Neural cell (in vitro differentiated cells): ENCODE measurements at regions not wholly inside any gene's neighbourhood (a gene's known extent, or its start where the extent isn't known, plus 50 kb on each side); places are given as distances from the start of the nearest gene placed in this dataset.

Source experiments
- H2AFZ ChIP-seq: fragments of 200-600, 300-800 bp; sonication (generic), shearing (Covaris generic); 2 replicates; pipeline ENCODE4 v1.6.0; 2014; ENCODE audit warnings: low read depth, mild to moderate bottlenecking, antibody characterized with exemption, low read length, moderate library complexity
- H3F3A ChIP-seq: fragments of 200-600 bp; shearing (Covaris generic); 2 replicates; pipeline ENCODE4 v1.6.1; 2016; ENCODE audit warnings: mild to moderate bottlenecking, moderate library complexity, mixed read lengths, antibody characterized with exemption, low read length; ENCODE audit not compliant: insufficient read depth, poor library complexity, severe bottlenecking
- H3K27ac ChIP-seq: fragments of 200-600, 300-800 bp; sonication (generic), shearing (Covaris generic); 2 replicates; pipeline ENCODE4 v1.5.1; 2014; ENCODE audit warnings: mild to moderate bottlenecking, low read length, moderate library complexity
- H3K27me3 ChIP-seq: fragments of 300-800, 200-600 bp; sonication (generic), shearing (Covaris generic); 2 replicates; pipeline ENCODE4 v1.6.0; 2014; ENCODE audit warnings: mild to moderate bottlenecking, low read depth, low read length, moderate library complexity; ENCODE audit not compliant: insufficient read depth
- H3K36me3 ChIP-seq: fragments of 300-800, 200-600 bp; sonication (generic), shearing (Covaris generic); 2 replicates; pipeline ENCODE4 v1.5.1; 2014; ENCODE audit warnings: mild to moderate bottlenecking, antibody characterized with exemption, low read length, moderate library complexity; ENCODE audit not compliant: insufficient read depth
- H3K4me2 ChIP-seq: fragments of 300-800, 200-600 bp; sonication (generic), shearing (Covaris generic); 2 replicates; pipeline ENCODE4 v1.6.0; 2014; ENCODE audit warnings: mild to moderate bottlenecking, low read length
- H3K4me3 ChIP-seq: fragments of 300-800, 200-600 bp; sonication (generic), shearing (Covaris generic); 2 replicates; pipeline ENCODE4 v1.5.1; 2014; ENCODE audit warnings: mild to moderate bottlenecking, low read length, moderate library complexity
- H3K79me2 ChIP-seq: fragments of 200-600 bp; shearing (Covaris generic); replicated peaks from 2 replicates; pipeline ENCODE4 v1.6.0; 2014; ENCODE audit warnings: mild to moderate bottlenecking, low read length, moderate library complexity; ENCODE audit not compliant: insufficient read depth
- H3K9ac ChIP-seq: fragments of 300-800, 200-600 bp; sonication (generic), shearing (Covaris generic); 2 replicates; pipeline ENCODE4 v1.6.1; 2016; ENCODE audit warnings: mild to moderate bottlenecking, low read length, mixed read lengths
- H3K9me2 ChIP-seq: fragments of 200-600 bp; shearing (Covaris generic); 2 replicates; pipeline ENCODE4 v1.6.1; 2016; ENCODE audit warnings: mild to moderate bottlenecking, low read length, mixed read lengths; ENCODE audit not compliant: insufficient read depth
- H3K9me3 ChIP-seq: fragments of 200-600, 300-800 bp; sonication (generic), shearing (Covaris generic); 2 replicates; pipeline ENCODE4 v1.6.1; 2016; ENCODE audit warnings: mild to moderate bottlenecking, mixed run types, low read length, moderate library complexity, mixed read lengths
- H4K20me1 ChIP-seq: fragments of 200-600 bp; shearing (Covaris generic); 2 replicates; pipeline ENCODE4 v1.6.1; 2016; ENCODE audit warnings: mild to moderate bottlenecking, mixed run types; ENCODE audit not compliant: insufficient read depth
- EP300 ChIP-seq: fragments of 450-650 bp; conservative IDR thresholded peaks from 2 replicates; pipeline ENCODE4 v1.6.1; 2014; ENCODE audit warnings: antibody characterized with exemption, mild to moderate bottlenecking, moderate library complexity; ENCODE audit not compliant: poor library complexity, severe bottlenecking
- EZH2 ChIP-seq: fragments of 200-600, 300-800 bp; shearing (Covaris generic), sonication (generic); IDR thresholded peaks from 2 replicates; pipeline ENCODE4 v1.6.1; 2014; ENCODE audit warnings: antibody characterized with exemption, low read length, borderline replicate concordance, mild to moderate bottlenecking; ENCODE audit not compliant: insufficient read depth, poor library complexity, severe bottlenecking
- MXI1 ChIP-seq: fragments of 450-650 bp; conservative IDR thresholded peaks from 2 replicates; pipeline ENCODE4 v1.6.1; 2014; ENCODE audit warnings: antibody characterized with exemption, mild to moderate bottlenecking; ENCODE audit not compliant: poor library complexity, severe bottlenecking
- POLR2AphosphoS5 ChIP-seq: IDR thresholded peaks from 2 replicates; pipeline ENCODE4 v1.6.1; 2012
- RAD21 ChIP-seq: fragments of 450-650 bp; conservative IDR thresholded peaks from 2 replicates; pipeline ENCODE4 v1.6.1; 2014; ENCODE audit warnings: antibody characterized with exemption, mild to moderate bottlenecking, moderate library complexity
- REST ChIP-seq: IDR thresholded peaks from 2 replicates; pipeline ENCODE4 v1.6.1; 2012; ENCODE audit warnings: borderline replicate concordance
- SMC3 ChIP-seq: fragments of 450-650 bp; conservative IDR thresholded peaks from 2 replicates; pipeline ENCODE4 v1.6.1; 2014; ENCODE audit warnings: antibody characterized with exemption, mild to moderate bottlenecking, moderate library complexity; ENCODE audit not compliant: poor library complexity
- TAF1 ChIP-seq: IDR thresholded peaks from 2 replicates; pipeline ENCODE4 v1.6.1; 2012; ENCODE audit warnings: low read depth
- small RNA-seq, 3 experiments: library from RNA; depleted of rRNA; stranded (forward); fragments of <200 nt; gene quantifications; one replicate each; pipeline ENCODE3, GENCODE V24; 2012
- TF ChIP-seq, protein P1 (sequence below): fragments of 450-650 bp; IDR thresholded peaks from 2 replicates; pipeline ENCODE4 v1.5.1; 2014; ENCODE audit warnings: antibody characterized with exemption, mild to moderate bottlenecking, moderate library complexity; ENCODE audit not compliant: poor library complexity, severe bottlenecking

DNA sequence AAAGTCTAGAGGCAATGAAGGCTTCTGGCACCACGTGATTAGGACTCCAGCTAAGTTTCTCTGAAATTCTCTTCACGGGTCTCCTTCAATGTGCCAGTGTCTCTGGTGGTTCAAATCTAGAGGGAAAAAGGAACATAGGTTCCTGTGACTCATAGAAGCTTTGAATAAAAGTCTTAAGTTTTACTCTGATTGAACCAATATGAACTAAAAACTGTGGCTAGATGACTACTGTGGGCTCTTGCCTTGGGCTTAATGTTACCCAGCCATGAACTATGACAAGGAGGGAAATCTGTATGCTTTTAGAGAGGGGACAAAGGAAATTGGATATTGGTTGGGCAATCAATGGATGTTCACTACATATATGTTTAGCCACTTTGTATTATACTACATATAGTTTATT, 49.9 kb upstream of the TEX13D start:
- Histone ChIP-seq H3K9me3 (no peaks in the 10 kb centered on the region), H3F3A (no peaks in the 10 kb centered on the region), H3K27ac (no peak overlapping the region), H3K79me2 (no peaks in the 10 kb centered on the region), H3K4me2 (no peak overlapping the region), H3K4me3 (no peak overlapping the region), H3K36me3 (no peaks in the 10 kb centered on the region), H3K9ac (no peak overlapping the region), H3K27me3 (no peaks in the 10 kb centered on the region), H4K20me1 (no peaks in the 10 kb centered on the region), H2AFZ (no peak overlapping the region), H3K9me2 (no peaks in the 10 kb centered on the region)
- no peak for TF ChIP-seq RAD21
- TF ChIP-seq, protein P1, sequence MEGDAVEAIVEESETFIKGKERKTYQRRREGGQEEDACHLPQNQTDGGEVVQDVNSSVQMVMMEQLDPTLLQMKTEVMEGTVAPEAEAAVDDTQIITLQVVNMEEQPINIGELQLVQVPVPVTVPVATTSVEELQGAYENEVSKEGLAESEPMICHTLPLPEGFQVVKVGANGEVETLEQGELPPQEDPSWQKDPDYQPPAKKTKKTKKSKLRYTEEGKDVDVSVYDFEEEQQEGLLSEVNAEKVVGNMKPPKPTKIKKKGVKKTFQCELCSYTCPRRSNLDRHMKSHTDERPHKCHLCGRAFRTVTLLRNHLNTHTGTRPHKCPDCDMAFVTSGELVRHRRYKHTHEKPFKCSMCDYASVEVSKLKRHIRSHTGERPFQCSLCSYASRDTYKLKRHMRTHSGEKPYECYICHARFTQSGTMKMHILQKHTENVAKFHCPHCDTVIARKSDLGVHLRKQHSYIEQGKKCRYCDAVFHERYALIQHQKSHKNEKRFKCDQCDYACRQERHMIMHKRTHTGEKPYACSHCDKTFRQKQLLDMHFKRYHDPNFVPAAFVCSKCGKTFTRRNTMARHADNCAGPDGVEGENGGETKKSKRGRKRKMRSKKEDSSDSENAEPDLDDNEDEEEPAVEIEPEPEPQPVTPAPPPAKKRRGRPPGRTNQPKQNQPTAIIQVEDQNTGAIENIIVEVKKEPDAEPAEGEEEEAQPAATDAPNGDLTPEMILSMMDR: no peak
- no peak for TF ChIP-seq SMC3
- no peak for TF ChIP-seq TAF1
- no peak for TF ChIP-seq POLR2AphosphoS5
- TF ChIP-seq EP300: no peak
- TF ChIP-seq EZH2: no peak
- TF ChIP-seq MXI1: no peak
- TF ChIP-seq REST: no peak

Small RNAs in the stretch of these regions (small RNA-seq; reads per million reads assigned to genes)
- 0 to 0.08 (median 0.03) reads per million in 3 experiments for gene RF00561
